CD4-positive, alpha-beta T cell treated with Interleukin-15 for 1 hour (primary cell): ENCODE measurements at regions not wholly inside any gene's neighbourhood (a gene's known extent, or its start where the extent isn't known, plus 50 kb on each side); places are given as distances from the start of the nearest gene placed in this dataset.
"Not testable (repeated sequence)": the region's sequence is repeated elsewhere in the genome, so short reads cannot be mapped to it uniquely, and the experiment has no call there.

Source experiments
- DNase-seq: peaks from one replicate; pipeline ENCODE4 v3.0.0-alpha.2; 2020

DNA sequence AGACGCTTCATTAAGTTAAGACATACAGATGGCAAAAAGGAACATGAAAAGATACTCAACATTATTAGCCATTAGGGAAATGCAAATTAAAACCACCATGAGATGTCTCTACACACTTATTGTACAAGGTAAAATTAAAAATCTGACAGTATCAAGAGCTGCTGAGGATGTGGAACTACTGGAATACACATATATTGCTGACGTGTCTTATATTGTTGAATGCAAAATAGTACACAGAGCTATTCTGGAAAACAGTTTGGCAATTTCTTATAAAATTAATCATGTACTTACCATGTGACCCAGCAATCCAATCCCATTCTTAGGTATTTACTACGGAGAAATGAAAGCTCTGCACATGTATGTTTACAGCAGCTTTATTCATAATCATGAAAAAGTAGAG lies 742.5 kb downstream of the TBC1D22A start:
- no peak for DNase-seq

DNA sequence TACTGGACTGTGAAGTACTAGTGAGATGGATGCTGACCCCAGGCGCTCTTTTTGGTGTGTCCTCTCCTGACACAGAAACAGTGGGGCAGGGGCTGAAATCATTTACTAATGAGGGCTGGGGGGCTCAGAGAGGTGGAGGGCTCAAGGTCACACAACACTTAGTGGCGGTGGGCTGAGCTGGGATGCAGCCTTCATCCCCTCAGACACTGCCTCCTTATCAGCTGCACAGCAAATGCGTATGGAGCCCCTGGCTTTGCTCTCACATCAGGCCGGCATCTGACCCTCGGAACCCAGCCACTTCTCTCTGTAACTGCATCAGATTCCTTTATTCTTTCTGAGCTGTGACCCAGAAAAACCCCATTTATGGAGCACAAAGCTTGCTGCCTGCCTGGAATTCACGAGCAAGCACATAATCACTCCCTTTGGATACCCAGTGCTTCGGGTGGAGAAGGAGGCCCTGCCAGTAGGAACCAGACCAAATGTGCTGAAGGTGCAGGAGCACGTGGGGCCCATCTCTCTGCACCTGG lies 736.6 kb downstream of the TBC1D22A start:
- DNase-seq: no peak

DNA sequence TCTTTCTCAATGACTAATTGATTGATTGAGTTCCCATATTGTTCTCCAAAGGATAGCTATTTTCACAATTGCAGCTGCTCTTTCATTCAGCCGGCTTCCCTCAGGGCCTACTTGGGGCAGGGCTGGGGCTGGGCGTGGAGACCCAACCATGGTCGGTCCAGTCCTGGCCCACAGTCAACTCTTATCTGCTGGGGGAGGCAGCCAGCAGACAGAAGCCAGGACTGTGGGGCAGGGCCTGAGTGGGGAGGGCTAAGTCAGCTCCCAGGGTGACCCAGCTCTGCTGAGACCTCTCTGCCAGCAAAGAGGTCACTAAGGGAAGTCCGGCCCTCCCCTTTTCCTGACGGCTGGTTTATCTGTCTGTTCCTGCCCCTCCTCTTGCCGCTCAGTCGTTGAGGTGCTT lies 735.2 kb downstream of the TBC1D22A start:
- no peak for DNase-seq

DNA sequence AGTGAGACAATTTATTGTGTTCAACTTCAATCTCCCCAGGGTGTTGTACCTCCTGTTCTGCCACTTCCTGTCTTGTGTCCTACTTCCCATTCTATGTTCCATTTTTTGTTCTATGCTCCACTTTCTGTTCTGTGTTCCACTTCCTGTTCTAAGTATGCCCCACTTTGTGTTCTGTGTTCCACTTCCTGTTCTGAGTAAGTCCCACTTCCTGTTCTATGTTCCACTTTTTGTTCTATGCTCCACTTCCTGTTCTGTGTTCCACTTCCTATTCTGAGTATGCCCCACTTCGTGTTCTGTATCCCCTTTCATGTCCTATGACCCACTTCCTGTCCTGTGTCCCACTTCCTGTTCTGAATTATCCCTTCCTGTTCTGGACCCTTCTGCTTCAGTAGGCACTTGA lies 732.7 kb downstream of the TBC1D22A start:
- DNase-seq: no peak

DNA sequence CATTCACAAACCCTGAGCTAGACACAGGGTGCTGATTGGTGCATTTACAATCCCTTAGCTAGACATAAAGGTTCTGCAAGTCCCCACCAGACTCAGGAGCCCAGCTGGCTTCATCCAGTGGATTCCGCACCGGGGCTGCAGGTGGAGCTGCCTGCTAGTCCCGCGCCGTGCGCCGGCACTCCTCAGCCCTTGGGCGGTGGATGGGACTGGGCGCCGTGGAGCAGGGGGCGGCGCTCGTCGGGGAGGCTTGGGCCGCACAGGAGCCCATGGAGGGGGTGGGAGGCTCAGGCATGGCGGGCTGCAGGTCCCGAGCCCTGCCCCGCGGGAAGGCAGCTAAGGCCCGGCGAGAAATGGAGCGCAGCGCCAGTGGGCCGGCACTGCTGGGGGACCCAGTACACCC lies 725.7 kb downstream of the TBC1D22A start:
- DNase-seq: not testable (repeated sequence)

DNA sequence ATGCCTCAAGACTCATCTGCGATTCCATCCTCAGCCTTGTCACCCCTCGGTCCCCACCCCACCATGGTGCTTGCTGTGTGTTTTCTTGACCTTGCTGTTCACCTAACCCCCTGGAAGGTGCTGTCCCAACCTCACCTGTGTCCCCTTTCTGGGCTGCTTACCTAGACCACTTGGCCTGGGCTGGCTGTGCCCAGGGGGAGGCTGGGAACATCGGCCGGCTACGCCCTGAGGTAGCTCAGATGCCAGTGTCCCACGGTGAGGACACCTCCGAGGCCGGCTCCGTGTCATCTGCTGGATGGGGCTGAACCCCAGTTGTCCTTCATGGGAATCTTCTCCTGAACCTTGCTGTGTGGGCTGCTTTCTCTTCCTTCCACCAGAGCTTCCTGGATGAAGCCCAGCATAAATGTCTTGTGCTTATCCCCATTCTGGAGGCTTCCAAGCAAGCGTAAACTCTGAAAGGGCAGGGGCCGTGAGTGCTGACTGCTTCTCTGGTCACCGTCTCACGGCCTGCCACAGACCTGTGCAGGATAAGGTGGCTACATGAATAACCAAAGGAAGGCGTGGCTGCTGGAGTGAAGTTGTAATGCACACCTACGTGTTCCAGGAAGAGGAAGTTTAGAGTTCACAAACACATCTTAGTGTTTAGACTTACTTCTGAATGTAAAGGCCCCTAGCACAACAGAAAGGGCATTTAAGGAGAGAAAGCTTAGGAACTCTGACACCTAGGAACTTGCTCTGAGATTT lies 724.3 kb downstream of the TBC1D22A start:
- no peak for DNase-seq

DNA sequence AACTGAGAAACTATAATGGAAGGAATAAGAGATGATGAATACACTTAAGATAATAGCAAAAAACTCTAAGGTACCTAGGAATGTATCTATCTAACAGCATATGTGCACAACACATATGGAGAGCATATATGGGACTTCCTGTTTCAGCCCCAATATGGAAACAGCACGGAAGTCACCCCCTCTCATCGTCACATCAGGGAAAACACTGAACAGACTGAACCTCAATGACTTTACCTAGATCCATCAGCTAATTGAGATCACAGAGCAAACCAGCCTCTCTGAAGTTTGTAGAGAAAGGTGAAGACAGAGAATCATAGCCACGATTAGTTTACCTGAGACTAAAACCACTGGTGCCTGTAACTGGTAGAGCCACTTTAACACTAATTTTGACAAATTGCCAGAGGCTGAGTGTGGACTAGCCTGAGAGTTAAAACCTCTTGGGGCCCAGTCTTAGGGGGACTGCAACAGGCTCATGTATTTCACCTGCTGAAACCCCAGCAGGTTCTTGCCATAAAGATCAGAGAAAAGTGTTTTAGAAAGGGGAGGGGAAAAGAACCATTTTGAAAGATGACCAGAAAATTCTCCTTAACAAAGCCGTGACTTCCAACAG lies 722.6 kb downstream of the TBC1D22A start:
- no peak for DNase-seq

DNA sequence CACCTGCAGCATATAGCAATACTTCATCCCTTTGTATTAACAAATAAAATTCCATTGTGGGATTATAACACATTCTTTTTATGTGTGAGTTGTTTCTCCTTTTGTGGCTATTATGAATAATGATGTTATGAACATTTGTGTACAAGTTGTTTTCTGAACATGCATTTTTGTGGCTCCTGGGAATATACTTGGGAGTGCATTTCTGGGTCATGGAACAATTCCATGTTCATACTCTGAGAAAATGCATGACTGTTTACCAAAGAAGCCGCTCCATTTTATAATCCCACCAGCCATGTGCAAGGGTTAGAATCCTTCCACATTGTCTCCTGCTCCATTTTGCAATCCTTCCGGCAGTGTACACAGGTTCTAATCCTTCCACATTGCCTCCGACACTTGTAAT lies 713.8 kb downstream of the TBC1D22A start:
- DNase-seq: no peak

DNA sequence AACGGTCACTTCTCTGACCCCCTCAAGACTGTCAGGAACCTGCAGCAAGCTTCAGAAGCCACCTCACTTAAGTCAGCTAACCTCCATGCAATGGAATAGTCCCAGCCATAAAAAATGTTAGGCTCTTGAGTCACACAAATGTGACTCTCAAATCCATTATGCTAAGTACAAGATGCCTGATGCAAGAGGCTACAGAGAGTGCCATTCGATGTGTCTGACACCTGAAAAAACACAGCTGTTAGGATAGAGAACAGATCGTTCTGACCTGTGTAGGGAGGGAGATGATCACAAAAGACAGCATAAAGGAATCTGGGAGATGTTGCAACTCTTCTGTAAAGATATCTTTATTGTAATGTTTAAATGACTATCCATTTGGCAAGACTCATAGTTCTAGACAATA lies 712.4 kb downstream of the TBC1D22A start:
- no peak for DNase-seq

DNA sequence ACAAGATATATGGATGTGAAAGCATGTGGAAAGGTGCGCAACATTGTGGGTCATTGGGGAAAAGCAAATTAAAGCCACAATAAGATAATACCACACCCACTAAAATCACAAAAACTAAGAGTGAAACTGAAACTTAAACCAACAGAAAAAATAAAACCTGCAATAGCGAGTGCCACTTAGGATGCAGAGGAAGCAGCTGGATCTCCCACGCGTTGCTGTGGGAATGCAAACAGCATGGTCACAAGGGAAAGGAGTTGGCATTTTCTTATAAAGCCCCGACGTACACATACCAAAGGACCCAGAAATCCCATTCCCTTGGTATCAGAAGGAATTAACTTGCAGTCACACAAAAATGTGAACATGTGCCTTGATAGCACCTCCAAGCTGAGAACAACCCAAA lies 712.0 kb downstream of the TBC1D22A start:
- DNase-seq: no peak

DNA sequence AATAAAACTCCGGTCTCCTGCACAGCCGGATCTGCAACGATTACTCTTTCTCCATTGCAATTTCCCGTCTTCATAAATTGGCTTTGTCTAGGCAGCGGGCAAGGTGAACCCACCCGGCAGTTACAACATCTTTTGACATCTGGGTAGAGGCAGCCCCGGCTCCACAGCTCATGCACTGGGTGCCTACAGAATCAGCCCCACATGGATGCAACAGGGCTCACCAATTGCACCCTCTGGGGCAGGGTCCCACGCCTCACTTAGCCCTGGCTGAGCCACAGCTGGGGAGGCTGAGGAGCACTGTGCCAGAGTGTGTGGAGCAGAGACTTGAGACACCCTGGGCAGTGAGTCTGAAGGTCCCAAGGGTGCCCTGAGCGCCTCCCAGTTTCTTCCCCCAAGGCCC lies 710.2 kb downstream of the TBC1D22A start:
- DNase-seq: no peak

DNA sequence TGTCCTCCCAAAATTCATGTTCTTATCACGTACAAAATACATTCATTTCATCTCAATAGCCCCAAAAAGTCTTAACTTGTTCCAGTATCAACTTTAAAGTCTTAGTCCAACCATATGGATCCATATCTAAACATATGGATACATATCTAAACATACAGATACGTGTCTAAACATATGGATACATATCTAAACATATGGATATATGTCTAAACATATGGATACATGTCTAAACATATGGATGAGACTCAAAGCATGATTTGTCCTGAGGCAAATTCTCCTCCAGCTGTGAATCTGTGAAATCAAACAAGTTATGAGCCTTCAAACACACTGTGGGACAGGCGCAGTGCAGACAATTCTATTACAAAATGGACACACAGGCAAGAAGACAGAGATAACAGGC lies 709.0 kb downstream of the TBC1D22A start:
- DNase-seq: no peak

DNA sequence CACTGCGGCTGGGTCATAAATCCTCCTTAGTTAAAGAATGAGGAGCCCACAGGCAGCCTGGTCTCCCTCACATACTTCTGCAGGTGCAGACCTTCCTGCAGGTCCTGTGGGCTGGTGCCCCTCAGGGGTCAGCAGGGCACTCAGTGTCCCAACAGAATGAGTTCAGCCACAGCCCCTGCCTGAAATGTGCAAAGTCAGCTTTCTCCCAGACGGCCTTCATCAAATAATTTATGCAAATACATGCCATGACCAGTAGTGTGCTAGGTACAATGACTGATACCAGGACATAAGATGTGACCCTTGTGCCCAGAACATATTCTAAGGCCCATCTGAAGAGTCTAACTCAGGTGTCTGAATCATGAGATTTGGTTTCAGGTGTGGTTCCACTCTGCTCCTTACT lies 703.4 kb downstream of the TBC1D22A start:
- DNase-seq: no peak

DNA sequence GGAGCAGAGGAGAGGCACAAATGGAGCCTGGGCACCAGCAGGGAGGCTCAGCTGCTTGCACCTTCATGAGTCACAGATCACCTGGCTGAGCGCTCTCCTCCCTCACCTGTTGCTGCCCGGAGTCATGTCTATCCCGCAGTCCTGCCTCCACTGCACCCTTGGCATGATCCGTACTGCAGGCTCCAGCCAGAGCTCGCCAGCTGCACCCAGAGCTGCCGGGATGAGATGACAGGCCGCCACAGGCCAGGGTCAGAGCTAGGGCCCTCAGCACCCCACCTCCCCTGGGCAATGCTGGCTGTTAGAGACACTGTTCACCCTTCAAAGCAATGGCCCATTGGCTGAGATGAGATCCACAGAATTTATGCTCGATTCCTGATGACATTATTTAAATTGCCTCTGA lies 702.8 kb downstream of the TBC1D22A start:
- DNase-seq: no peak

DNA sequence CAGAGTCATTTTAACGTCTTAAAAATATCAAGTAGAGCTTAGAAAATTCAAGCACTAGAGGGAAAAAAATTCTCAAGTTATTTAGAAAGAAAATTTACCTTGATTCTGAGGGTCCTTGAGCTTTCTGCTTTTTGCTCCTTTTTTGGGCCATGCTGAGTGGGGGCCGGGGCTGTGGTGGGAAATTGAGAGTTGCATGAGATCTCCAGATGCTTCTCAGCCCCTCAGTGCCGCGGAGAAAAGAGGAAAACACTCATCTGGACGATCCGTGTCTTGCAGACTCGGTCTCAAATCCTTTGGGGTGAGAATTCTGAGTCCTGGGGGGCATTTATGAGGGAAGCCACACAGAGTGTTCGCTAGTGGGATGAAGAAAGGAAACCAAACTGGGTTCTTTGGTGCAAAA lies 700.8 kb downstream of the TBC1D22A start:
- no peak for DNase-seq

DNA sequence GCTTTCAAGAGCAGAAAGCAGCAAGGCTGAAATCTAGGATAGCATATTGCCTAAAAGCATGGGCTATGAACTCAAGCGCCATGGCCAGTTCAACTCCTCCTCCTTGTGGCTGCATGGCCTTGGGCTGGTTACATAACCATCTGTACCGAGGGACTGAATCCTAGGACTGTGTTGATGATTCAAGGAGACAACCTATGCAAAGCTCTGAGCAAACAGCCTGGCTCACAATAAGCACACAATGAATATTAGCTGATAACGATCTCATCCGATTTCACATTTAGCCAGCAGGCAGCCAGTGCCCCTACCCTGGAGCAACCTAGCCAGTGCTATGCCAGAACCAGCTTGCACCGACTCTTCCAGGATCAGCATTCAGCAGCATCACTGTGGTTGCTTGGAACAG lies 698.4 kb downstream of the TBC1D22A start:
- no peak for DNase-seq

DNA sequence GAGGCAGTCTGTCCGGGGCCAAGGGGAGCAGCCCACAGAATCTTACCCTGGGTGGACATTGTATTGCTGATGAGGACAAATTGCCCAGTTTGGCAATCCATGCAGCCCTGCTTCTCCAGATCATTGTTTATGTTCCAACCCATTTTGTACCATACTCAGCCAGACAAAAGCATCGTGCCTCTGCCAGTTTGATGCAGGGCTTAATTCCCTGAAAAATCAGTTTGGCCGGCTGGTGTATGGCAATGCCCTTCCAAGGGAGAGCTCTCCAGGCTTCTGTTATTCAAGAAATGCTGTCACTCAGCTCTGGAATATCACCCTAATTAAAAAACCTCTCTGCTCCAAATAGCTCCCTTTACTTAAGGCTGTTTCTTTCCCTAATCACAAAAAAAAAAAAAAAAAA lies 697.7 kb downstream of the TBC1D22A start:
- no peak for DNase-seq

DNA sequence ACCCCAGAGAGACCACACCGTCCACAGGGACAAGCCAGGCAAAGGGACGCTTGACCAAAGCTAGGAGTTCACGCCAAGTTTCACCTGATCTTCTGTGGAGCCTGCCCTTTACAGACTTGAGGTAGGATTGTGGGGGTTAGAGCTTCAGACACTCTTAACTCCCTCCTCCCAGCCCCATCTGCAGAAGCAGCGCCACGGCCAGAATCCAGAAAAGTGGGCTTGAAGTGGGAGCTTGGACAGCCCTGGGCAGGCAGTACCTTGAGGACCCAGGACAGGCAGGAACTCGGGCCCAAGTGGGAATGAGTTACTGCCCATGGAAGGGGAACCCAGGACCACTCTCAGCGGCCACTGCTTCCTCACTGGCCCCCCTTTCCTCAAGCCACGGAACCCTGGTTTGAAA lies 695.9 kb downstream of the TBC1D22A start:
- no peak for DNase-seq

DNA sequence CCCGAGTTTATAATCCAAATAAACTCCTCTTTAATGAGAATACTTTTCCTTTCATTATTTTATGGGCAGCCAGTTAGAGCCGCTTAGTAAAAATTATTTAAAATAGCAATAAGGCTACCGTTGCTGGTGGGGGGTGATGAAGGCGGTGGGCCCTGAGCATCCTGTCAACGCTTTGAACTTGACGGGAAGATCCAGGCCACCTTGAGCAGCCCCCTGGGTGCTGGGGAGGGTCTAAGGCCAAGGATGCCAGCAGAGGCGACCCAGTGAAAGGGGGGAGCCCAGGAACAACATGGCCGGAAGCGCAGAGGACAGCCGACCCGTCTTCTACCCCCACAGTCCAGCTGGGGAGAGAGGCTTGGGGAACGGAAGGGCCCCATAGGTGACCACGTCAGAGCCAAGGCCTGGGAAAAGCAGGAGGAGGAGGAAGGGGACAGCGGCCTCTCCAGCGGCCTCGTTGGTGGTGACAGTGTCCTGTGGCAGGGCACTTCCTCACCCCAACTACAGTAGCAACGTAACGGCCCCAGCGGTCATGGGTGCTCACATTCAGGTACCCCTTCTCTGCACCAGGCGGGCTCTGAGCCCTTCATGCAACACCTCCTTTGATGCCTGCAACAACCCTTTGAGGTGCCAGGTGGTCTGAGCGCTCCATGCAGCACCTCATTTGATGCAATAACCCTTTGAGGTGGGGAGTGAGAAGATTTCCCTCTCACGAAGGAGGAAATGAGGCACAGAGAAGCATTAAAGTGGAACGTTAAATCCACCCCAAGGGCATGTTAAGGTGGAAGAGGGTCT lies 695.3 kb downstream of the TBC1D22A start:
- no peak for DNase-seq

DNA sequence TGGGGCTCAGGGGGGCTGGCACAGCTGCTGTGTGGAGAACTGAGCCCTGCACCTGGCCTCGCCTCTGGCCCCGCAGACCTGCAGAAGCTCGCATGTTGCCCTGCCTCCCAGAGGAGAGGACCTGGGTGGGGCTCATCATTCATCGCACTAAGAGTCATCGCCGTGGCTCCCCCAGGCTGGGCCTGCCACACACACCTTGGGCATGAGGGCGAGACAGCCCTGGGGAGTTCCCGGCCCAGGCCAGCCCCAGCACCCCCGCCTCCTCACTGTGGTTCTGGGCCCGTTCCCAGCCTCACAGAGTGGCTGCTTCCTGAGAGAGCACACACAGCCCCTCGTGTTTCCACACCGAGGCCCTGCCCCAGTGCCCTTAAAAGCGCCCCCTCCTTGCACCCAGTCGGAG lies 694.6 kb downstream of the TBC1D22A start:
- no peak for DNase-seq

DNA sequence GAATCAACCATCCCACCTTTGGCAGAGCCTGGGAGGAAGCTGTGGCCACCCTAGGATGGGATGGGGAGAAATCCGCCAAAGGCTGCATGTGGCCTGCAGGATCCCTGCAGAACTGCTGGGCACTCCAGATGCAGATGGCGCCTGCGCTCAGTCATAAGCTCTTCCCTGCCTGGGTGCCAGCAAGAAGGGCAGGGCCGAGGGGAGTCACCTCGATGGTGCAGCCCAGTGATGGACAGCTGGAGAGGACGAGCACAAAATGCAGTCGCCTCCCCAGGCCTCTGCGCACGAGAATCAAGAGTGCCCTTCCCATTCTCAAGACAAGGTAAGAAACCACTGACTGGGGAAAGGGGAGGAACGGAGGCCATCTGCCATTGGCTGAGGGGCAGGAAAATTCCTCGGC lies 693.6 kb downstream of the TBC1D22A start:
- no peak for DNase-seq

DNA sequence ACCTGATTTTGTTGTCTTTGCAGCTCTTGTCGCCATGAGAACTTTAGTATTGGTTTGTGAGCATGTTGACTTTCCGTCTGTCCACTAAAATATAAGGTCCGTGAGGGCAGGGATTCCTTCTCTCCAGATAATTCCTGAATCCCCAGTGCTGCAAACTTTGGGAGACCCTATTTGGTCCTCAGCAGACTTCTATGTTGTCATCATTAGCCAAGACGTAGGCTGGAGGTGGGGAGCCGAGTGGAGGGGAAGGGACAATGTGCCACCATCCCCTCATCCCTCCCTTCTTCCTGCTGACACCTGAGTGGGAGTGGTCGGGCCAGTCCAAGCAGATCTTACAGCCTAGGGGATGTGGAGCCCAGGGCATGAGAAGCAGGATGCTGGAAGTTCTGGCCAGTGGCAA lies 690.6 kb downstream of the TBC1D22A start:
- no peak for DNase-seq

DNA sequence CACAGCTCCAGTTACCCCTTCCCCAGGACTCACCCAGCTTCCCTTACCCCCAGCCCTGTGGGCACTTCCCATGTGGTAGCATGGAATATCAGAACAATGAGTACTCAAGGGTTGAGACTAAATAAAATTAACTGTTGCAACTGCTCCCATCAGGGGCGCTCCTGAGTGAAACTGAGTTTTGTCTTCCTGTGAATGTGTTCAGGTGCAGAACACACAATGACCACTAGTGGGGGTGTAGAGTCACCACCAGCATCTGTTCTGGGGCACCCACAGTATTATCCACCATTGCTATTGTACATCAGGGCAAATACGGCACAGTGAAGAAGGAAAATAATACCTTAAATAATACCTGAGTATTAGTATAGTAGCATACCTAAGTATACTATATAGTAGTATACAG lies 689.7 kb downstream of the TBC1D22A start:
- no peak for DNase-seq

DNA sequence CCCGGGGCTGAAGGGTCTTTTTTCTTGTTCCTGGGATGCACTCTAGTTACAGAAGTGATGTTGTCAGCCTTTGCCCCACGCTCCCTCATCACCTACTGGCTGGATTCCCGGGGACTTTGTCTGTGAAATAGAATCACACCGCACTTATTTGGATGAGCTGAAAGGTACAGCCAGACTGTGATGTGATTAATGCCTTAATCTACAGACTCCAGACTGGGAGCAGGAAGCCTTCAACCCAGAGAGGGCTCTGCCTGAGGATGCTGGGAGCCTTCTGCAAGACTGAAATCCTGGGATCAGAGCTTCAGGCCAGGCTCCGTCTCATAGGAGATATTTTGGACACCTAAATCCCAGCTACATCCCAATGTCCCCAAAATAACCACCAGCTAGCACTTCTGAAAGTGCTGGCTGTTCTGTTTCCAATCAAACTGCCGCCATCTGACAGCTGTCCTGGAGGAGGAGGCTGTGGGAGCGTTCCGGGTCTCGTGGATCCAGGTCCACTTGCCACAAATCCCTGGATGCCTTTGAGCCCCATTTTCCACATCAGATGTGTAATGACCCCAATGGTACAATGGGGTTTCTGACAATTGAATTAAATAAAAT lies 688.5 kb downstream of the TBC1D22A start:
- no peak for DNase-seq
